ENCODE measurements at regions not wholly inside any gene's neighbourhood (a gene's known extent, or its start where the extent isn't known, plus 50 kb on each side); places are given as distances from the start of the nearest gene placed in this dataset.

GRCh38 chr6:66489269-66489987, 782.4 kb upstream of the EYS start:
- no peak for DNase-seq
- H3K9me3 Mint-ChIP-seq (ENCODE audit: low read depth, unreplicated experiment): peaks cover 12% of the 10 kb centered on the region
- CTCF ChIA-PET: no interaction called here
- H3K27me3 Mint-ChIP-seq (ENCODE audit: unreplicated experiment): no peaks in the 10 kb centered on the region
- intact Hi-C loops (cut with micrococcal nuclease; ENCODE audit: unreplicated experiment): no loop called here
- TF ChIP-seq, protein P1, sequence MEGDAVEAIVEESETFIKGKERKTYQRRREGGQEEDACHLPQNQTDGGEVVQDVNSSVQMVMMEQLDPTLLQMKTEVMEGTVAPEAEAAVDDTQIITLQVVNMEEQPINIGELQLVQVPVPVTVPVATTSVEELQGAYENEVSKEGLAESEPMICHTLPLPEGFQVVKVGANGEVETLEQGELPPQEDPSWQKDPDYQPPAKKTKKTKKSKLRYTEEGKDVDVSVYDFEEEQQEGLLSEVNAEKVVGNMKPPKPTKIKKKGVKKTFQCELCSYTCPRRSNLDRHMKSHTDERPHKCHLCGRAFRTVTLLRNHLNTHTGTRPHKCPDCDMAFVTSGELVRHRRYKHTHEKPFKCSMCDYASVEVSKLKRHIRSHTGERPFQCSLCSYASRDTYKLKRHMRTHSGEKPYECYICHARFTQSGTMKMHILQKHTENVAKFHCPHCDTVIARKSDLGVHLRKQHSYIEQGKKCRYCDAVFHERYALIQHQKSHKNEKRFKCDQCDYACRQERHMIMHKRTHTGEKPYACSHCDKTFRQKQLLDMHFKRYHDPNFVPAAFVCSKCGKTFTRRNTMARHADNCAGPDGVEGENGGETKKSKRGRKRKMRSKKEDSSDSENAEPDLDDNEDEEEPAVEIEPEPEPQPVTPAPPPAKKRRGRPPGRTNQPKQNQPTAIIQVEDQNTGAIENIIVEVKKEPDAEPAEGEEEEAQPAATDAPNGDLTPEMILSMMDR (IDR thresholded peaks at IDR 0.05; ENCODE audit: unreplicated experiment): no peak
- H3K4me3 Mint-ChIP-seq (ENCODE audit: low read depth, unreplicated experiment): no peak overlapping the region
- H3K4me1 Mint-ChIP-seq (ENCODE audit: low read depth, unreplicated experiment): no peaks in the 10 kb centered on the region
- no TSS peak for BruUV-seq (replicated peaks)
- no peaks in the 10 kb centered on the region for H3K36me3 Mint-ChIP-seq (ENCODE audit: insufficient read depth, unreplicated experiment)
- H3K27ac Mint-ChIP-seq (ENCODE audit: unreplicated experiment): no peak overlapping the region

GRCh38 chr6:66481216-66481615, 774.2 kb upstream of the EYS start:
- DNase-seq: no peak
- BruUV-seq (replicated peaks): no TSS peak
- Mint-ChIP-seq H3K27ac (ENCODE audit: unreplicated experiment) (no peak overlapping the region), H3K9me3 (ENCODE audit: low read depth, unreplicated experiment) (peaks cover 2% of the 10 kb centered on the region), H3K4me1 (ENCODE audit: low read depth, unreplicated experiment) (no peaks in the 10 kb centered on the region), H3K27me3 (ENCODE audit: unreplicated experiment) (no peaks in the 10 kb centered on the region), H3K36me3 (ENCODE audit: insufficient read depth, unreplicated experiment) (no peaks in the 10 kb centered on the region), H3K4me3 (ENCODE audit: low read depth, unreplicated experiment) (no peak overlapping the region)
- CTCF ChIA-PET: no interaction called here
- TF ChIP-seq, protein P1 (IDR thresholded peaks at IDR 0.05; ENCODE audit: unreplicated experiment): no peak
- intact Hi-C loops (cut with micrococcal nuclease; ENCODE audit: unreplicated experiment): no loop called here

DNA sequence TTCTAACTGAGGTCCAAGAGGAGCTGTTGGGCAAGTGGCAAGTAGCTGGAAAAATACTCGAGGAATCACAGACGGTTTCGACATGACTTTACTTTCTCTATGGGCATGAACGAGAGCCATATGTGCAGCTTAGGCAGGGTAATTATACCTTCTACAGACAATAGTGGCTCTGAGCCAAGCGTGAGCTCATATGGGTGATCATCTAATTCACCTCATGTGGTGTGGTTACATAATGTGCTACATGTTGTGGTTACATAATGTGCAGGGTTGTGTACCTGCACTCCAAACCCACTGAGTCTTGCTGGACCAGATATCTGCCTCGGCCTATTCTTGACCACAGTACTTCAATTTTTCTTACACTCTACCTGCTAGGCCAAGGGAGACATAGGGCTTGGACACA, 771.7 kb upstream of the EYS start:
- Mint-ChIP-seq H3K27ac (ENCODE audit: unreplicated experiment) (no peak overlapping the region), H3K9me3 (ENCODE audit: low read depth, unreplicated experiment) (peaks cover 2% of the 10 kb centered on the region), H3K27me3 (ENCODE audit: unreplicated experiment) (no peaks in the 10 kb centered on the region), H3K4me3 (ENCODE audit: low read depth, unreplicated experiment) (no peak overlapping the region), H3K36me3 (ENCODE audit: insufficient read depth, unreplicated experiment) (no peaks in the 10 kb centered on the region), H3K4me1 (ENCODE audit: low read depth, unreplicated experiment) (no peaks in the 10 kb centered on the region)
- intact Hi-C loops (cut with micrococcal nuclease; ENCODE audit: unreplicated experiment): no loop called here
- BruUV-seq (replicated peaks): no TSS peak
- no peak for DNase-seq
- TF ChIP-seq, protein P1 (IDR thresholded peaks at IDR 0.05; ENCODE audit: unreplicated experiment): no peak
- CTCF ChIA-PET: no interaction called here

- Mint-ChIP-seq H3K36me3 (ENCODE audit: insufficient read depth, unreplicated experiment) (no peaks in the 10 kb centered on the region), H3K27ac (ENCODE audit: unreplicated experiment) (no peak overlapping the region), H3K4me3 (ENCODE audit: low read depth, unreplicated experiment) (no peak overlapping the region), H3K27me3 (ENCODE audit: unreplicated experiment) (no peaks in the 10 kb centered on the region), H3K4me1 (ENCODE audit: low read depth, unreplicated experiment) (no peaks in the 10 kb centered on the region), H3K9me3 (ENCODE audit: low read depth, unreplicated experiment) (peaks cover 5% of the 10 kb centered on the region)
- BruUV-seq (replicated peaks): no TSS peak
- no peak for DNase-seq
- intact Hi-C loops (cut with micrococcal nuclease; ENCODE audit: unreplicated experiment): no loop called here
- TF ChIP-seq, protein P1 (IDR thresholded peaks at IDR 0.05; ENCODE audit: unreplicated experiment): no peak
- CTCF ChIA-PET: no interaction called here
These were observed 728.3 kb upstream of the EYS start for GRCh38 chr6:66435321-66435720.

Measured in Calu3 (cell line).